ENCODE measurements at regions not wholly inside any gene's neighbourhood (a gene's known extent, or its start where the extent isn't known, plus 50 kb on each side); places are given as distances from the start of the nearest gene placed in this dataset.
A peak's percentile ranks its signal among the peaks of the same experiment; 100 is the strongest.

DNA sequence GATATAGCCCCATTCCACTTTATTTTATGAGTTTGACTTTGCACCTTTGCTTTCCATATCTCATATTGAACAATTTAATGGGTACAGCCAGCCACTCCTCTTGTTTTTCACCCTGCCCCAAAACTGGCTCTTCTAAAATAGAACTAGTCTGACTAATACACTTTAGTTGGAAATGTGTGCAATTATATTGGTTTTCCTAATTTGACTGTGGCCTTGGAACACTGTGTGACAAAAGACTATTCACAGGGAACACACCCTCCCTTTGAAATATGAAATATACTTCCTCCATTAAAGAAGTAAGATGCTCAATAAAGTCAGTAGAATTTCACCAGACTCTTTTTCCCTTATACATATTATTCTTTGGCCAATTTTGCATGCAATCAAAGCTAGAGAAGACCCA, 218.6 kb upstream of the DCN start:
- no peak for DNase-seq (ENCODE audit: low read depth in 2 of 2)

DNA sequence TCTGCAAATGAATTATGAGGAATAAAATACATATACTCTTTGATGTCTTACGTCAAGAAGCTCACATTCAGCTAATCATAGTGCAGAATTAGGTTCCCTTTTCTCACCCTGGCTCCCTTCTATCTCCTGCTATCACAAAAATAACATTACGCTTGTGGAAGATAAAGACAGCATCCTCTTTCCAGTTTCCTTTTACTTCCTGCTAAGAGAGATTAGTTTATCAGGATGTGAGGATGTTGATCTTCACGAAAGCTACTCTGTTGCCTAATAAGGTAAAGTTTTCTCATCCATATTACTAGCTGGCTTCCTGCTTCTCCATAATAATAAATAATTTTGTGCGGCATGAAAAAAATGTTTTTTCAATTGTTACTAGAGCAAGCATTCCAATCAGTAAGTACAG, 217.7 kb upstream of the DCN start:
- no peak for DNase-seq (ENCODE audit: low read depth in 2 of 2)

DNA sequence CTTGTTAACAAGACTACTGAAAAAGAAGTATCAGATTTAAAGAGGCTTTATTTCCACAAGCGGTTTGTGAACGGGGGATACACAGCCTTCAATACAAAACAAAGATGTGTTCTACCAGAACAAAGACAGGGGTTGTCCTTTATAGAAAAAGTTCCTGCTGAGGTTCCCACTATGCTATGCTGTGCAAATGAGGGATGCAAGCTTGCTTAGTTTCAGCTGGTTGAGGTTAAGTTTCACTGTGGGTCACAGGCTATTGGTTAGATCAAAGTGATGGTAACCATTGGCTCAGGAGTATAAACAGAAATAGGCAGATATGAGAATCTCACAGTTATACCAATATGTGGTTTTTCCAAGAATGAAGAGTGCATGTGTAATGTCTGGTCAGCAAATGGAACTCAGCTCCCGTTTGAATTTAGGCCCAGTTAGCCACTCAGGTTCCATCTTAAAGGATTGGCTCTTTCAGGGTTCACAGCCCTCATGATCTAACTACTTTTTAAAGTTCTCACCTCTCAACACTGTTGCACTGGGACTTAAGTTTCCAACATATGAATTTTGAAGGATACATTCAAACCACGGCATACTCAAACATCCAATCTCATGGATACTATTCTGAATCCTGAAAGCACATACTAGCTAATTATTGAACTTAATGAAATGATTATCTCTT, 215.4 kb upstream of the DCN start:
- DNase-seq (ENCODE audit: low read depth in 2 of 2) = no peak

DNA sequence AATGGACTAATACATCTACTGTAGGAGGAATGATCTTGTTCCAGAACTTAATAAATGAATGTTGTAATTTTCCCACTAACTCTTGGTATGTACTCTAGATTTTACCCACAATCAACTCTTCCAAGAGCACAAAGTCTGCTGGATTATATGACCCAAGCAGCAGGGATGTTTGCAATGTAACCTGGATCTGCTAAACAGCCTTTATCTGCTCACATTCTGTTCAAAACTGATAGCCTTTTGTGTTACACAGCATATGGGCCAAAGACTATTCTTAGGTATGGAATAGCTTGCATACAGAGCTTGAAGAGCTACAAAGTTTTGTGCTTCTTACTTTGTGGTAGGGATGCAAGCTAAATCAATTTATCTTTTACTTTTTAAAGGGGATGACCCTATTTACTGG, 213.7 kb upstream of the DCN start:
- no peak for DNase-seq (ENCODE audit: low read depth in 2 of 2)

DNA sequence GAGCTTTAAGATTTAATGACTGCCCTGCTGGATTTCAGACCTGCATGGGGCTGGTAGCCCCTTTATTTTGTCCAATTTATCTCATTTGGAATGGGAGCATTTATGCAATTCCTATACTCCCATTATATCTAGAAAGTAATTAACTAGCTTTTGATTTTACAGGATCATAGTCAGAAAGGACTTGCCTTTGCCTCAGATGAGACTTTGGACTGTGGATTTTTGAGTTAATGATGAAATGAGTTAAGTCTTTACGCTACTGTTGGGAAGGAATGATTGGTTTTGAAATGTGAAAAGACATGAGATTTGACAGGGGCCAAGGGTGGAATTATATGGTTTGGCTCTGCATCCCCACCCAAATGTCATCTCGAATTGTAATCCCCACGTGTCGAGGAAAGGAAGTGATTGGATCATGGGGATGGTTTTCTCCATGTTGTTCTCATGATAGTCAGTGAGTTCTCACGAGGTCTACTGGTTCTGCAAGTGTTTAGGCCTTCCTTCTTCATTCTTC, 213.1 kb upstream of the DCN start:
- no peak for DNase-seq (ENCODE audit: low read depth in 2 of 2)

DNA sequence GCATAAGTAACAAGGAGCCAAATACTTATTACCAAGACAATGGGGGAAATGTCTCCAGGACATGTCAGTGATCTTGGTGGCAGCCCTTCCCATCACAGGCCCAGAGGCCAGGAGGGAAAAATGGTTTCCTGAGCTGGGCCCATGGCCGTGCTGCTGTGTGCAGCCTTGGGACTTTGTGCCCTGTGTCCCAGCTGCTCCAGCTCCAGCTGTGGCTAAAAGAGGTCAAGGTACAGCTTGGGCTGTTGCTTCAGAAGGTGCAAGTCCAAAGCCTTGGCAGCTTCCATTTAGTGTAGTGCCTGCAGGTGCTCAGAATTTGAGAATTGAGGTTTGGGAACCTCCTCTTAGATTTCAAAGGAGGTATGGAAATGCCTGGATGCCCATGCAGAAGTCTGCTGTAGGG, 212.3 kb upstream of the DCN start:
- DNase-seq (ENCODE audit: low read depth in 2 of 2) = no peak

DNA sequence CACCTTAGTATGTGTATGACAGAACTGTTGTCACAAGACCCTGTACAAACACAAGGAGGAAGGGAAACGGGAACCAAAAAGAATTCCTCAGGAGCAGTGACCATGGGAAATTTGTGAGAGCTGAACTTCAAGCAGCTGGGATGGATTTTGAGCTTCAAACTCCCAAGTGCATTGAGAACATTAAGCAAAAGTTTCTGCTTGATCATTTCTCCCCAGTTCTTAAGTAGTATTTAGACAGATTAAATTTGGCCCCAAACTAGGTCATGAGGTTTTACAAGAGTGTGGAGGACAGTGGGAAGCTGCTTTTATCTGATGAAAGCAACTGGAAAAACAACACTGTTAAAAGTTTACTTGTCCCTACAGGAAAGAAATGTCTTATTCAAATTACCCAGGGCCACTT, 206.0 kb upstream of the DCN start:
- no peak for DNase-seq (ENCODE audit: low read depth in 2 of 2)

DNA sequence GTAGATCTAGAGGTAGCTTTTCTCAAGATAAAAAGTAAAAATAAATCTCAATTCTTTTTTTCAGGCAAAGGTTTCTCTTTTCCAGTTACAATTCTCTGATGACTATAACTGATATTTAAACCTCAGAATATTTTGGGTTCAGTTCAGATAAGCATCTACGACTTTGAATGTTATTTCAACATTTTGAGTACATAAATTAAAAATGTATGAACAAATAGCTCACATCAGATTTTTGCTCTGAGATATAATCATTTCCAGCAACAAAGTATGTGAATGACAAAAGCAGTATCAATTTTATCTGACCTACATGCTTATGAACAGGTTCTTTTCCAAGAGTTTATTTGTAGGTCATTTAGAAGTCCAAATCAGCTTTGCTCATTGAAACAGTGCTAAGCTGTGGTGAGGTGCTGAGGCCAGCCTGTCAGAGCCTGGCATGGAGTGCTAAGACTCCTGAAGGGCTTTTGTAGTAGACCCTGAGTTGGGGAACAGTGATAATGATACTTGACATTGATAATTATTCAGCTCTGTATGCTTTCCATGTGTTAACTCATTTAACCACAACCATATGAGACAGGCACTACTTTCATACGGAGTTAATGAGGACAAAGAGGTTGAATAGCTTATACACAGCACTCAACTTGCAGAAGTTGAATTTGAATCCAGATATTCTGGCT, 205.0 kb upstream of the DCN start:
- DNase-seq (ENCODE audit: low read depth in 2 of 2) = no peak

DNA sequence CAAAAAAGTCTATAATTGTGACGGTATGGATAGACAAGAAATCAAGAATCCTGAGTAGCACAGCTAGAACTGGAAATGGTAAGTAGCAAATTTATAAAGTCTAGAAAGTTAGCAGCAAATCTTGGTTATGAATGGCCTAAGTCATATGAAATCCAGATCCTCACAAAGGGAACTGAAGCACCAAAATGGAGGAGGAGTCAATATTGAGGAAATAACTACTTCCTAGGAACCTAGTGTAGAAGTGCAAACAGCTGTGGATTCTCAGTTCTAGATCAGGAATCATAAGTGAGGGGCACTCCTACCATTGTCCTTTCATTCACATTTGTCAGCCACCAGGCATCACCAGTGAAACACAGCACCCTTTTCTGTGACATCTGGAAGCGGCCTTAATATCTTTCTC, 202.2 kb upstream of the DCN start:
- no peak for DNase-seq (ENCODE audit: low read depth in 2 of 2)

DNA sequence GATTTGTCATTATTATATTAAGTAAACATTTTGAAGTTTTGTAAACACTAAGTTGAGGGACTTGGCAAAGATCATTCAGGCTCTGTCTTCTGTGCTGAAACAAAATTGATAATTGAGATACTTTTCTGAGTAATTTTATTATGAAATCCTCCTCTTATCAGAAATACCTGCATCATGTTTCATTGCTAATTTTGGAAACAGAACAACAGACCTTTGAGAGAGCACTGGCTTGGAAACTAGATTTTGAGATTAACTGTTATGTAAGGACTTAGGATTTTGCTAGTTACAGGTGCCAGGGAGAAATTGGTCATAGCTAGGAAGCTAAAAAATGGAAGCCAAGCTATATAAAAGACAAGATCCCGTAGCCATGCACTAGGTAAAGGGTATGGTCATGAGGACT, 201.7 kb upstream of the DCN start:
- no peak for DNase-seq (ENCODE audit: low read depth in 2 of 2)

DNA sequence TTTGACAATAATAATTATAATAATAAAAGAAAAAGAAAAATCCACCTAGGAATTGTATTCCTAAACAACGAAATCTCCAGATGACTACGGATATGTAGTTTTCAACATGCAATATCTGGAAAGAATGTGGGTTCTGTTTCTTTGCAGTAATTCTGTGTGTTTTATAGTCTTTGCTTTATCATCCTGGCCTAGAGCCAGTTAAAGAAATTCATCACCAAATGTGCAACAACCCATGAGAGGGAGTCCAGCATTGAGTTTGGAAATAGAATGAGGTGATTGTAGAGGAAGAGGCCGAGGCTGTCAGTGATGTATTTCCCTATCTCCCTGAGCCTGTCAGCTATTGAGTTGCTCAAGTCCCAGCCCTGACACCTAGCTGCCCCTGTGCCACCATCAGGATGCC, 200.5 kb upstream of the DCN start:
- no peak for DNase-seq (ENCODE audit: low read depth in 2 of 2)

DNA sequence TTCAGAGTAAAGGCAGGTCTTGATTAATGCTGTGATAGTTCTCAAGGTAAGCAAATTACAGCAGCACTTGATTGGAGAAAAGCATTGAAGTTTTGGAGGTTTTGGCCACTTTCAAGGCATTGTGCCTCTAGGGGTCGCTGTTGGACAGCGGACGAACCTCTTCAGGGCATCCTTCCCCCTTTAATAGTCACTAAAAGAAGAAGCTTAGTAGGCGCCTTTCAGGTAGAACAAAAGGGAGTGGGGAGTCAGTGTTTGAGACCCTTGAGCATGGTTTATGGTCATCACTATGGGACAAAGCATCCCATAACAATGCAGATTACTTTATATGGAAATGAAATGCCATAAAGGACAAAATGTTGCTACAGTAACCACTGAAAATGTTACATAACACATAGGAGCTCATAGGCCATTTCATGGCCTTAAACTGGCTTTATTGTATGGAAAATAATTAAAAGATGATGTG, 199.5 kb upstream of the DCN start:
- DNase-seq (ENCODE audit: low read depth in 2 of 2) = peak; percentile 56 to 65

DNA sequence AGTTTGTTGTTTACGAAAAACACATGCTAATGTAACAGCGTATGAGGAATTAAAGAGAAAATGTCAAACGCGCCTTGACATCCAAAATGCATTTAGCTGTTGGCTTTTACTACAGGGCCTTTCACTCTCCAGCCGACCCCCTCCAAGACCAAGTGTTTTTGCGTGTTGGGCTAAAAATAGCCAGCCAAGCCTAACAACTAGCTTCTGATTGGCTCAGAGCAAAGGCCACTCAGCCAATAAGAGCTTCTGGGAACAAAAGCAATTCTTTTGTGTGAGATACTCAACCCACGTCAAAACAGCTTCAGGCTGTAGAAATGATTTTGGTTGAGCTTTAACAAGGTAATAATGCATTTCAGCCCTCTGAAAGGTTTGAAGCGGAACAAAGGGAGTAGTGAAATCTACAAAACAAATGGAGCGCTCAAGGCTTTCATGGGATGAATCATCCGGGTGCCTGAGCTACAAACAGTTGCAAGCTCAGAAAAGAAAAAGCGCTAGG, 198.7 kb upstream of the DCN start:
- DNase-seq (ENCODE audit: low read depth in 2 of 2) = no peak

DNA sequence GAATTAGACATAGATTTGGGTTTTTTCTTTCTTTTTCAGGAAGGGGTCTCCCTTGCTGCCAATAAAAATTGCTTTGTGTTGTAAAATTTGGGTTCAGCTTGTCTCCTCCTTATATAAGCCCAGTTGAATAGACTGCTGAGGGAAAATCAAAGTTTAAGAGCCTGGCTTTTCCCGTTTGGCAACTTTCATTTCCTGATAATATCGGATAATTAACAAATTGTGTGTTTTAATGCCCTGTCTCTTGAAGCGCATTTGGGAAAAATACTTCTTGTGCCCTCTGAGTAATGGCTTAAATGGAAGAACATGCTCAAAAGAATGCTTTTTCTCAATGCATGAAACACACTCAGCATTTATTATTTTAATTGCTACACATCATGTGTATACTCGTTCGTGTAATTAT, 198.0 kb upstream of the DCN start:
- no peak for DNase-seq (ENCODE audit: low read depth in 2 of 2)

DNA sequence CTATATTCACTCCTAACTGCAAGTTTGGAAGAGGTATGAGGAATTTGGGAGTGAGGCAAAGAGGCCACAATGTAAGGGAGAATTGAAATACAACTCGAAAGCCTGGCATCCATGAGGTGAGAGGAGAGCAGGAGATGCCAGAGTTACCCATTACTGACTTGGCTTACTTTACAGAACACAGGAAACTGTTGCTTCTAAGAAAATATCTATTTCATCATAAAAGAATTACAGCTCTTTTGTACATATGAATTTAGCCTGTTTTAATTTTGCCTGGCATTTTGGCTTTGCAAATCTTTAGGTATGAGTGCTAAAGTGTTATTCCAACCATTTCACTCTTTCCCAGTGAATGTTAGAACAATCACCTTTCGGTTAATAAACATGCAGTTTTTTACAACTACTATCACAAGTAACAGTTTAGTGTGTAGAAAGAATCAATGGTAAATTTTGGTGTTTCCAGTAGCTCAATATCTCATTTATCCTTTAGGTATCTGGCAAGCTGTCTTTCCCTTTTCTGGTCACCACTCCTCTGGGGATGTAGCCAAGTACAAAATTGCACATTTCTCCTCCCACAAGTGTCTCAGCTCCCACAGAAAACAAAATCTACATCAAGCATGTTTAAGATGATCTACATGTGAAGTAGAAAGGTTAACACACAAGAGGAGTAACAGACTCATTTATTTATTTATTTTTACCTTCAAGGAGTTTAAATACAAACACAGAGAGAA, 196.6 kb upstream of the DCN start:
- no peak for DNase-seq (ENCODE audit: low read depth in 2 of 2)

DNA sequence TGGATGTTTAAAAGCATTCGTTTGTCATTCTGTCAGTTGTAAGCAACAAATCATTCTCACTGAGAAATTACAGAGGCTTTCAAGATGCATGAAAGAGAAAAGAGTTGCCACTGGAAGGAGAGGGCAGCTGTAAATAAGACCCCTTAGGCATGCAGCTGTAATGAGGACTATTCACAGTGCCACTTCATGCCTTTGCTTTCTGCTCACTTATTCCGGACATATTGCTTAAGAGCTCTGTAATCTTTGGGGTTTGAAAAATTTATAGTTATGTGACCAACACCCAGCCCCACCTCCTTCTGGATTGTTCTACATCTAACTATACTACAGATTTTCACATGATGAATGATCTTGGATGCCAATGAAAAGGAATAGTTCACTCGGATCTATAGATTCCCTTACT, 194.8 kb upstream of the DCN start:
- no peak for DNase-seq (ENCODE audit: low read depth in 2 of 2)

DNA sequence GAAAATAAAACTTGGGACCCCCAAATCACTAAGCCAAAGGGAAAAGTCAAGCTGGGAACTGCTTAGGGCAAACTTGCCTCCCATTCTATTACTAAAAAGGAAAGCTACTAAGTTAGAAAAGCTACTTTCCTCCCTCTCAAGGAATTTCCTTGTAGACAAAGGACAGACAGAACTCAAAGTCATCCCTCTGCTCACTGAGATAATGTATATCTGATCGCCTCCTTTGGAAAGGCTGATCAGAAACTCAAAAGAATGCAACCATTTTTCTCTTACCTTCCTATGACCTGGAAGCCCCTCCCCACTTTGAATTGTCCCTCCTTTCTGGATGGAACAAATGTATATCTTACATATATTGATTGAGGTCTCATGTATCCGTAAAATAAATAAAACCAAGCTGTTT, 190.5 kb upstream of the DCN start:
- DNase-seq (ENCODE audit: low read depth in 2 of 2) = no peak

DNA sequence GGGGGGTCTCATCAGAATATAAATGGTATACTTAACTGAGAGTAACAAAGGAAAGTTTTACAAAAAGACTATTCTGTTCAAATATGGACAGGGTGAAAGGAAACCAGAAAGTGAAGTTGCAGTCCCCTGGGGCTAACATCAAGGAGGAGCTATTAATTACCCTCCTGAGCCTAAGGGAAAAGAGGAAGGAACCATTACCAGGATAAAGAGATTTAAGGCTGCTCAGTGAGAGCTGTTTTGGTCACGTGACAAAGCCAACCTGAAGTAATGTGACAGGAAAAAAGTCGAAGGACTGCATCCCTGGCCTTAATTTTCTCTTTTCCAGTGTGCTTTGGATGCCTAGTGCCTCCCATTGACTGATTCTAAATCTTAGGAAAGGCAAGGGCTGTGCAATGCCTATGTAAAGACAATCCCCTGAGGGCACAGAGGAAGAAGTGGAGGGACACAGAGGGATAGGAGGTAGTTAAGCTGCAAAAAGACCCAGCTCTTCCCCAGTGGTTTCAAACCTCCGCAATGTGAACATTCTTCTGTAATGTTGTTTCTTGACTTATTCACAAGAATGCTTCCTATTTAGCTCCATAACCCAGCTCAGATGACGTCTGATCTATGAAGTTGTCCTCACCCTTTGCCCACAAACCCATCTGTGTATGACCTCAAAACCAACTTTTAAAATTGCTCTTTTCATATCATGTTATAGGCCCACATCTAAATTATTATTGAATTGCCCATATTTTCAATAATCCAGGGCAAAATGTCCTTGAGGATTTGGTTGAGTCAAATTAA, 187.7 kb upstream of the DCN start:
- DNase-seq (ENCODE audit: low read depth in 2 of 2) = no peak

DNA sequence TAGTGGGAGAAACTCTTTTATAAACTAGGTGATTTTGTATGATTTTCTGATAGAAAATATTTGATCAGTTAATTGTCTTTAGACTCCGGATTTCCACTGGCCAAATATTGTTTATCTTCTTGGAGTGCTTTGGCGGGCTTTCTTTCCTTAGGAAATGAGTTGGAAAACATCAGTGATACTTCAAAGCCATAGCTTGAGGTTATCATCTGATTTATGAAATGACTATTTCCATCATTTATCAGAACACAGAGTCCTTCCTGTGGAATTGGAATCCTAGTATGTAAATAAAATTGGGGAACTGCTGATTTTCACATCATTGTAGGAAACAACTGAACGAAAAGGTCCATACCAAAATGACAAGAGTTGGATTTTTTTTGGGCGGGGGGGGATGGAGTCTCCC, 186.0 kb upstream of the DCN start:
- no peak for DNase-seq (ENCODE audit: low read depth in 2 of 2)

DNA sequence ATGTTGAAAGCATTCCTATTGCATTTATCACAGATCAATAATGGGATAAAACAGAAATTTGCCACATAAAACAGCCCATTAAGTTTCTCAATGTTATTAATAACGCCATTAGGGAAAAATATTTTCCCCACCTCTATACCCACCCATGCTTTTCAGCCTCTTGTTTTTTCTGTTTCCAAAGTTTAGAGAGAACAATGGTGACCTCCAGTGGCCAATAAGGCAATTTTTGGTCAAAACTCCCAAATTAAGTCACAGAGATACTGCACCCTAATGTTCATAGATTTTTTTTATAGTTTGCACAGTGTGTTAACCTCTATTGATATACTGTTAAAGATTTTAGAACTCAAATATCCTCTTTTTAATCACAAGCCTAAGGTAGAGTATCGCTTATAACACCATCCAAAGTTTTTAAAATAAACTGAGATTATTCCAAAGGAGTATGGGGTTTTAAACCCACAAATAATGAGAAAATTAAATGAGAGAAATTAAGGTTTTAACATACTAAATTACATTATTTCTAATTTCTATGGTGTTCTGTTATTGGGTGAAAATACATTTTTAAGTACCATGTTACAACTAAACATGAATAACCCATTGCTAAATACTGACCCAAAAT, 184.7 kb upstream of the DCN start:
- no peak for DNase-seq (ENCODE audit: low read depth in 2 of 2)

DNA sequence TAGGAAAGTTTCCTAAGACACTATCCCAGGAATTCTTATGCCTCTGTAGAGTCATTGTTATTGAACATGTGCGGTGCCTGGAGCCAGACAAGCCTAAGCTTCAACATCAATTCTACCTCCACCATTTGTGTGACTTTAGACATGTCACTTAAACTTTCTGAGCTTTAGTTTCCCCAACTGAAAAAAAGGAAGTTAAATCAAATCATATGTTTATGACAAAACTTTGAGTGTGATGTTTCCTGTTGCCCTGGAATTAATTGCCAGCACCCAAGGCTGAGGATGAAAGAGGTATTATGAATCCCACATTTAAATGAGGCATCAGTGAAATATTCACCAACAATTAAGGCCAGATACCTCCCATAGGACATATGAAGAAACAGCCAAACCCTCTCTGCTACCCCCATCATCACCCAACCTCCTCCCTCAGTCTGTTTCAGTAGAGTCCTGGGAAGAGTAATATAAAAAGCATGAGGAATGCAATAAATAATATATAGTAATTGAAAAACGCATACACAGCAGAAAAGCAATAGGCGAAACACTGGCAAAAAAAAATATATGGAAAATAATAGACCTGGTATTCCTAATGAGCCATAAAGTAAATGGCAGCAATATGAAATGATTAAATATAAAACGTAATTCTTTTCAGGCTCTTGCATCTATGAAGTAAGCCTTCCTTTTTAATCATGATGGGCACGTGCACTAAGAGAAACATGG, 182.0 kb upstream of the DCN start:
- no peak for DNase-seq (ENCODE audit: low read depth in 2 of 2)

Measured in stimulated activated CD8-positive, alpha-beta memory T cell treated with anti-CD3 and anti-CD28 coated beads, Interleukin-15, amount 100 ng/mL, for 4 hours (primary cell).